IPS-15b (cell line): ENCODE measurements at regions not wholly inside any gene's neighbourhood (a gene's known extent, or its start where the extent isn't known, plus 50 kb on each side); places are given as distances from the start of the nearest gene placed in this dataset.
"Not testable (repeated sequence)": the region's sequence is repeated elsewhere in the genome, so short reads cannot be mapped to it uniquely, and the experiment has no call there.

Source experiments
- H3K27me3 ChIP-seq: one replicate; pipeline ENCODE4 v1.6.1; 2013; ENCODE audit warnings: low read length; ENCODE audit not compliant: control insufficient read depth, insufficient read depth
- H3K36me3 ChIP-seq: one replicate; pipeline ENCODE4 v1.6.1; 2013; ENCODE audit warnings: low read length; ENCODE audit not compliant: control insufficient read depth, insufficient read depth
- H3K4me1 ChIP-seq: one replicate; pipeline ENCODE4 v1.6.1; 2013; ENCODE audit warnings: mild to moderate bottlenecking, low read length; ENCODE audit not compliant: control insufficient read depth, insufficient read depth
- H3K4me3 ChIP-seq: one replicate; pipeline ENCODE4 v1.5.1; 2013; ENCODE audit warnings: low read depth, low read length
- H3K9ac ChIP-seq: one replicate; pipeline ENCODE4 v1.6.1; 2013; ENCODE audit warnings: low read depth, mild to moderate bottlenecking, low read length
- H3K9me3 ChIP-seq: one replicate; pipeline ENCODE4 v1.6.1; 2013; ENCODE audit warnings: mild to moderate bottlenecking, low read length; ENCODE audit not compliant: control insufficient read depth, insufficient read depth

DNA sequence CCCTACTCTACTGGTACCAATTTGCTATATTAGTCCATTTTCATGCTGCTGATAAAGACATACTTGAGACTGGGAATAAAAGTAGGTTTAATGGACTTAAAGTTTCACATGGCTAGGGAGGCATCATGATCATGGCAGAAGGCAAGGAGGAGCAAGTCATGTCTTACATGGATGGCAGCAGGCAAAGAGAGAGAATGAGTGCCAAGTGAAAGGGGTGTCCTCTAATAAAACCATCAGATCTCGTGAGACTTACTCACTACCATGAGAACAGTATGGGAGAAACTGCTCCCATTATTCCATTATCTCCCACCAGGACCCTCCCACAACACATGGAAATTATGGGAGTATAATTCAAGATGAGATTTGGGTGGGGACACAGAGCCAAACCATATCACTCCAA, 450.5 kb upstream of the ZEB2 start:
- not testable (repeated sequence) for H3K4me1 ChIP-seq, H3K4me3 ChIP-seq, H3K9ac ChIP-seq, H3K9me3 ChIP-seq, H3K36me3 ChIP-seq, H3K27me3 ChIP-seq

DNA sequence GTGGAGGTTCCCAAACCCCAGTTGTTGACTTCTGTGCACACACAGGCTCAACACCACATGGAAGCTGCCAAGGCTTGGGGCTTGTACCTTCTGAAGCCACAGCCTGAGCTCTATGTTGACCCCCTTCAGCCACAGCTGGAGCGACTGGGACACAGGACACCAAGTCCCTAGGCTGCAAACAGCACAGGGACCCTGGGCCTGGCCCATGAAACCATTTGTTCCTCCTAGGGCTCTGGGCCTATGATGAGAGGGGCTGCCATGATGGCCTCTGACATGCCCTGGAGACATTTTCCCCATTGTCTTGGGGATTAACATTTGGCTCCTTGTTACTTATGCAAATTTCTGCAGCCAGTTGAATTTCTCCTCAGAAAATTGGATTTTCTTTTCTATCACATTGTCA, 449.6 kb upstream of the ZEB2 start:
- H3K27me3 ChIP-seq, H3K9me3 ChIP-seq, H3K9ac ChIP-seq, H3K4me1 ChIP-seq, H3K4me3 ChIP-seq, H3K36me3 ChIP-seq: not testable (repeated sequence)

- Histone ChIP-seq H3K36me3 (no peaks in the 10 kb centered on the region), H3K27me3 (no peaks in the 10 kb centered on the region), H3K4me1 (no peaks in the 10 kb centered on the region), H3K4me3 (no peak overlapping the region), H3K9me3 (peaks cover 6% of the 10 kb centered on the region), H3K9ac (no peak overlapping the region)
These were observed 448.0 kb upstream of the ZEB2 start for GRCh38 chr2:144967961-144968360.

- H3K9ac ChIP-seq = no peak overlapping the region
- H3K4me3 ChIP-seq = no peak overlapping the region
- H3K9me3 ChIP-seq = peaks cover 6% of the 10 kb centered on the region
- H3K27me3 ChIP-seq = no peaks in the 10 kb centered on the region
- no peaks in the 10 kb centered on the region for H3K4me1 ChIP-seq
- H3K36me3 ChIP-seq = no peaks in the 10 kb centered on the region
These were observed 445.3 kb upstream of the ZEB2 start for GRCh38 chr2:144965172-144965571.

GRCh38 chr2:144963031-144963430, 443.1 kb upstream of the ZEB2 start:
- Histone ChIP-seq H3K9ac (no peak overlapping the region), H3K27me3 (no peaks in the 10 kb centered on the region), H3K9me3 (no peaks in the 10 kb centered on the region), H3K36me3 (no peaks in the 10 kb centered on the region), H3K4me1 (no peaks in the 10 kb centered on the region), H3K4me3 (no peak overlapping the region)

DNA sequence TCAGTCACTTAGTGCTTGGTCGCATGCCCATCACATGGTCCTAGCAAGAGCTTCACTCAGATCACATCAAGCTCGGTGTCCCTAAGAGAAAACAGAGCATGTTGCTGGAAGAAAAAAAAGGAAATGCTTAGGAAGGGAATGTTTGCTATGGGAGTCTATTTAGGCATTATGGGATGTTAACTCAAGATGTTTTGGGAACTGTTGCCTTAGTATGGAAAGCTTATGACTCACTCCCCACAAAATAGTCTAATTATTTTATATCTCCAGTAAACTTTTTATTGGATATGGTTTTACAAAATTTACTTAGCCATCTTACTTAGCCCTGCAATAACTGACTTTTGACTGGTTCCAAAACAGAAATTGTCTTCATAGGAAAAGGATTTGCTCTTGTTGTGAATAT, 439.5 kb upstream of the ZEB2 start:
- Histone ChIP-seq H3K36me3 (no peaks in the 10 kb centered on the region), H3K9ac (no peak overlapping the region), H3K4me1 (no peaks in the 10 kb centered on the region), H3K4me3 (no peak overlapping the region), H3K27me3 (no peaks in the 10 kb centered on the region), H3K9me3 (no peaks in the 10 kb centered on the region)

- Histone ChIP-seq H3K4me3 (no peak overlapping the region), H3K36me3 (no peaks in the 10 kb centered on the region), H3K27me3 (no peaks in the 10 kb centered on the region), H3K9ac (no peak overlapping the region), H3K9me3 (no peaks in the 10 kb centered on the region), H3K4me1 (no peaks in the 10 kb centered on the region)
These were observed 431.1 kb upstream of the ZEB2 start for GRCh38 chr2:144950899-144951560.

GRCh38 chr2:144948205-144948855, 428.4 kb upstream of the ZEB2 start:
- Histone ChIP-seq H3K36me3 (no peaks in the 10 kb centered on the region), H3K4me3 (no peak overlapping the region), H3K4me1 (no peaks in the 10 kb centered on the region), H3K27me3 (no peaks in the 10 kb centered on the region), H3K9me3 (no peaks in the 10 kb centered on the region), H3K9ac (no peak overlapping the region)

- Histone ChIP-seq H3K4me3 (no peak overlapping the region), H3K4me1 (no peaks in the 10 kb centered on the region), H3K27me3 (no peaks in the 10 kb centered on the region), H3K36me3 (no peaks in the 10 kb centered on the region), H3K9me3 (no peaks in the 10 kb centered on the region), H3K9ac (no peak overlapping the region)
These were observed 427.8 kb upstream of the ZEB2 start for GRCh38 chr2:144947709-144948037.

DNA sequence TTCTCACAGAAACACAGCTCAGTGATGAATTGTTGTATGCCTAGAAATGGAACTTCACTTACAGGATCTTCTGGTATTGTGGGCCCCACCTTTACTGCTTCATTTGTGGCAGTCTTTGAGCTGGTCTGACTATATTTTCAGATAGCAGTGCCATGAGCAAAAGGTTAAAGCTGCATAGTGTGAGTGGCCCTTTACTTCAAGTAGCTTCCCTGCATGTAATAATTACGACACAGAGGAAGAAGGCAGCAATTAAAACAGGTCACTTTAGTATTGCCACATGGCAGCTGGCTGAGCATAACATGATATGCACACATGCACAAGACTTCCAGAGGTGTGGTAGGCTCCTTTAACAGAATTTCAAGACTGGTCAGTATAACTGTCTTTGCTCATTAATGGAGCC, 426.3 kb upstream of the ZEB2 start:
- Histone ChIP-seq H3K9ac (no peak overlapping the region), H3K27me3 (no peaks in the 10 kb centered on the region), H3K4me3 (no peak overlapping the region), H3K9me3 (no peaks in the 10 kb centered on the region), H3K4me1 (no peaks in the 10 kb centered on the region), H3K36me3 (no peaks in the 10 kb centered on the region)

- no peaks in the 10 kb centered on the region for H3K36me3 ChIP-seq
- no peak overlapping the region for H3K9ac ChIP-seq
- H3K4me1 ChIP-seq = no peaks in the 10 kb centered on the region
- H3K4me3 ChIP-seq = no peak overlapping the region
- no peaks in the 10 kb centered on the region for H3K27me3 ChIP-seq
- no peaks in the 10 kb centered on the region for H3K9me3 ChIP-seq
These were observed 424.8 kb upstream of the ZEB2 start for GRCh38 chr2:144944546-144945220.

DNA sequence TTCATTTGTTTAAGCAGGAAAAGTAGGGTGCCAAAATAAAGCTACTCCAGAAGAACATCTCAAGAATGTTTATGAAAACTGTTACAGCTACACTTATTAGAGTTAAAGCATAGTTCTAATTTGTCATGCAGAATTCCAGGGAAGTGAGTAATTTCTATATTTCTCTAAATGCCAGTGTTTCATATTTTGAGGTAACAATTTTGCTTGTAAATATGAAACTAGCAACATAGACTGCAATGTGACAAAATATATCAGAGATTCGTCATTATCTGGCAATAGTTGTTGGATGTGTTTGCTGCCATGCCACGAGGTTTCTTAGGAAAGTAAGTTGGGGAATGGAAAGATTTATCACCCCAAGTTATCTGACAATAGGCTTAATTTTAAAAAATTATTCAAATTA, 424.1 kb upstream of the ZEB2 start:
- H3K9ac ChIP-seq = no peak overlapping the region
- no peaks in the 10 kb centered on the region for H3K4me1 ChIP-seq
- H3K27me3 ChIP-seq = no peaks in the 10 kb centered on the region
- H3K9me3 ChIP-seq = no peaks in the 10 kb centered on the region
- H3K36me3 ChIP-seq = no peaks in the 10 kb centered on the region
- no peak overlapping the region for H3K4me3 ChIP-seq
